Left renal pelvis (tissue), 4 donors: ENCODE measurements at regions not wholly inside any gene's neighbourhood (a gene's known extent, or its start where the extent isn't known, plus 50 kb on each side); places are given as distances from the start of the nearest gene placed in this dataset.

Source experiments
- DNase-seq, 4 donors: peaks; one replicate each; pipeline ENCODE4 v3.0.0-alpha.2; 2013; ENCODE audit warnings: low read depth in 4 of 4, low spot score in 3 of 4

GRCh38 chr7:106606120-106606519 lies 54.8 kb downstream of the CCDC71L start:
- no peak for DNase-seq

- DNase-seq, result no peak
Measured at GRCh38 chr7:106604971-106605370, 56.0 kb downstream of the CCDC71L start.

GRCh38 chr7:106604303-106604924 lies 56.5 kb downstream of the CCDC71L start:
- DNase-seq, result no peak

GRCh38 chr7:106603346-106603745 lies 57.6 kb downstream of the CCDC71L start:
- DNase-seq, result no peak

- no peak for DNase-seq
Measured at GRCh38 chr7:106602062-106602461, 58.9 kb downstream of the CCDC71L start.

- no peak for DNase-seq
Measured at GRCh38 chr7:106600569-106601373, 60.2 kb downstream of the CCDC71L start.

GRCh38 chr7:106599343-106599698 lies 61.6 kb downstream of the CCDC71L start:
- DNase-seq, result no peak

GRCh38 chr7:106598663-106599342 lies 62.2 kb downstream of the CCDC71L start:
- peak in 3 of 4 donors; percentile 6 to 29 (median 22) for DNase-seq

GRCh38 chr7:106597751-106598546 lies 63.0 kb downstream of the CCDC71L start:
- DNase-seq, result no peak

GRCh38 chr7:106597014-106597413 lies 63.9 kb downstream of the CCDC71L start:
- DNase-seq, result no peak

GRCh38 chr7:106595922-106596321 lies 65.0 kb downstream of the CCDC71L start:
- no peak for DNase-seq

GRCh38 chr7:106593028-106593417 lies 67.9 kb downstream of the CCDC71L start:
- DNase-seq, result no peak

GRCh38 chr7:106592282-106593027 lies 68.5 kb downstream of the CCDC71L start:
- no peak for DNase-seq

GRCh38 chr7:106591146-106591545 lies 69.8 kb downstream of the CCDC71L start:
- no peak for DNase-seq

GRCh38 chr7:106590209-106590816 lies 70.6 kb downstream of the CCDC71L start:
- DNase-seq, result no peak

GRCh38 chr7:106589198-106589879 lies 71.6 kb downstream of the CCDC71L start:
- no peak for DNase-seq

GRCh38 chr7:106588422-106589197 lies 72.3 kb downstream of the CCDC71L start:
- DNase-seq, result no peak

GRCh38 chr7:106584914-106585759 lies 75.8 kb downstream of the CCDC71L start:
- DNase-seq, result no peak
